ENCODE measurements at regions not wholly inside any gene's neighbourhood (a gene's known extent, or its start where the extent isn't known, plus 50 kb on each side); places are given as distances from the start of the nearest gene placed in this dataset.

DNA sequence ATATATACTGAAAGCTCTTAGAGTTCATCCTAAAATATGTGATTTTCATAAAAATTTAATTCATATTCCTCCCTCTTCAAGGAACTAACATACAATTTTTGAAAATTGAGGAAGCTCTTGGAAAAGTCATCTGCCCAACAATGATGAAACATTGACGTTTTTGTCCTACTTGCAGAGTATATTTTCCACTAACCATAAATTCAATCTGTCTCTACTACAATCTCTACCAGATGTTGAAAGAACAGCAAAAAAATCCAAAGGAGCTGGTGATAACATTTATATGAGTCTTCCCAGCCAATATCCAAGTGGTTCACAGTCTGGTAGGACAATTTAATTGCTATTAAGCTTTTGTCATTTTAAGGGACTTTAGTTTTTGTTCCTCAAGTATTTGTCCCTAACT is 81.1 kb upstream of the NR3C1 start:
- no peak for DNase-seq

DNA sequence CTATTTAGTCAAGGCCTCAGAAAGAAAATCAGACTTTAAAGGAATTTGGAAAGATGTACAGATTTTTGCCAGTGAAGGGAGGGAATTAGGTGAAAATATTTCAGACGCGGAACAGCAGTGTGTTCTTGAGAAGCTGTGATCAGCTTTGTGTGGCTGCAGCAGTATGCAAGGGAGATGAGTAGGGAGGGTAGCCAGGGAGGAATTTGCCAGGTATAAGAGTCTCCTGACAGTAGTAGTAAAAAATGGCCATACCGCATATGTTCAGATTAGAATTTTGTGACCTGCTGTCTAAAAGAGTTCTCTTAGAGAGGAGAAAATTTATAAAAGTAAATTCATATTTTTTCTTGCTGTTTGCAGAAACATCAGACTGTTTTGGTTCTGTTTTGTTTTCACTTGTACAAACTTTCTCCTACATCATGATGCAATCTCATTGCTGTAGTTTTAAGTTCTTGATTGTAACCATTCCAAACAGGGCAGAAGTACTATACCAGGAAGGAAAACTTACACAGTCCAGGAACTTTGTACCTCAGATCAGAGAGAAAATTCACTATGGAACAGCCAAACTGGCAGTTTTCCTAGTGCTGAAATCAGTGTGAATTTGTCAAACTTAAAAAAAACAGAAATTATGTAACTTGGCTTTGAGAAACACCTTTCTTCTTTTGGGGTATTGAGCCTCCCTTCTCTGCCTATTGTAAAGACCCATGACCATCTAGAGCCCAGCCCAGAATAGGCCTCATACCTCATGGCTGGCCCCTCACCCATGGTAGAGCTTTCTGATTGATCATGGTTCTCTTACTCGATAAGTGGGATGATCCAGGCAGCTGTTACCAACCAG is 78.4 kb upstream of the NR3C1 start:
- no peak for DNase-seq

DNA sequence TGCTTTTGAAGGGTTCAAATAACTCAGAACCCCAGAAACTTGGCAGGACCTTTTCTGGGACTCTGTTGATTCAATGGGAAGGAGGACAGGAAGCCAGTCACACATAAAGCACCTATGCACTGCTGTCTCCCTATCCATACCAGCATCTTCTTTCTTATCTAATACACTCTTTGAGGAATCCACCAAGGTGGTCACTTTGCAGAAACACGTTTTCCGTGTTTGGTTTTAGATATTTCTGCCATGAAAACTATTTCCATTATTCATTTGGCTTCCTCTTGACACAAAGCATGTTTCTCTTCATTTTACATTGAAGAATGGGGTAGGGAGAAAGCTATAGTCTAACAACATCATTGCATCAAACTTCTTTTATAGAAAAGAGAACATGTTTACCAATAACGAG is 76.5 kb upstream of the NR3C1 start:
- no peak for DNase-seq

DNA sequence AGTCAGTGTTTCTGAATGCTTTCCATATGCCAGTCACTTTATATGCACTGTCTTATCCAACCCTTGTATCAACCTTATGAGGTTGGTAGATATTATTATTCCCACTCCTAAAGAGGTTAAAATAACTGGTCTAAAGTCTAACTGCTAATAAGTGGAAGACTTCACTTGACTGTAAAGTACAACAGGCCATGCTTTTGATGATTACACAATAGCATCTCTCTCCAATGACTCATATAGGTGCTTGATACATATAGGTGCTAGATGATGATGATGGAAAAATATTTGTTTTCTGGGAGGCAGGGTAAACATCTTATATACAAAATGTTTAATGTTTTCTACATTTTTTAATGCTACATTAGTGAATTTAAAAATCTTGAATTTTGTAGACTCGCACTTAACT is 75.9 kb upstream of the NR3C1 start:
- no peak for DNase-seq

DNA sequence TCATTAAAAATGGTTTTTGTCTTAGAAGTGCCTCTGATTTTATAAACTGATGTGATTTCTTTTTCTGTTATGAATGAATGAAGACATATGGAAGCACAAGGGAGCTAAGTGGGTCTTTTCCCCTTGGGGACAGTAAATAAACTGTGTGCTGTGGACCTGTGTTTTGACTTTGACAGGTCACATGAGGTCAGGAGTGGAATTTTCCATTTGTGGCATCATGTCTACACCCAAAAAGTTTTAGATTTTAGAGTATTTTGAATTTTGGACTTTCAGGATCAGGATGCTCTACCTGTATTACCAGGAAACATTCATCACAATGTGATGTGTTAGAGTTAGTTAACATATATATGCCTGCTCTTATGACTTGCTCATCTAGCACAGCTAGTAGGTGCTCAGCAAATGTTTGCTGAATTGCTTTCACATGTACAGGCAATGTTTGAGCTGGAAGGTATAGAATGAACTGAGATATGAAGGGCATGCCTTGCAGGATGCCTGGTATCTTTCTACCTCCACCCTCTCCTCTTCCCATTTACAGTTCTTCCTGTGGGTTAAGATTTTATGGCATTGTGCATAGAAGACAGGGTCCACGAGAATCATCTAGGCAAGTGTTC is 73.2 kb upstream of the NR3C1 start:
- DNase-seq: no peak

DNA sequence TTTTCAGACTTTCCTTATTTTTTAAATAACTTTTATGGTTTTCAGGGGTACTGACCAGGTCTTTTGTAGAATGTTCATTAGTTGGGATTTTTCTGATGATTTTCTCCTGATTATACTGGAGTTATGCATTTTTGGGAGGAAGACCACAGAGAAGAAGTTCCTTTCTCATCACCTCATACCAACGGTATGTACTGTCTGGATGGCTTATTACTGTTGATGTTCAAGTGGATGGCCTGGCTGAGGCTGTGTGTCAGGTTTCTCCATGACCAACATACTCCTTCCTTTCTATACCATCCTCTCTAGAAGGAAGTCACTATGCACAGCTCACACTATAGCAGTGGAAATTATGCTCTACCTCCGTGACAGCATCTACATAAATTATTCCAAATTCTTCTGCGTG is 71.1 kb upstream of the NR3C1 start:
- DNase-seq: no peak

DNA sequence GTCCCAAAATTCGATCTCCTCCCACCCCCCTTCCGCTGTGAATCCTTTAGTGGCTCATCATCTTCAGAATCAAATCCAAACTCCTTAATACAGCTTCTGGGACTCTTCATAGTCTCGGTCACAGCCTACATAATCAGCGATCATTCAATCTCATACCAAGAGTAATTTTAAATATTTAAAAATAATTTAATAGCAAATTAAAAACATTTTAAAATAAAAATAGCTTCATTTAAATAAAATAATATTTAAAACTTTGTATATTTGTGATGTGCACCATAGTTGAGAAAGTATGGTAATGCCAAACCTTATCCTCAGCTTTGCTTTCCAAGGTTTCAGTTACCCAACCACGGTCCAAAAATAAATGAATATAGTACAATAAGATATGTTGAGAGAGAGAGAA is 70.0 kb upstream of the NR3C1 start:
- DNase-seq: no peak

DNA sequence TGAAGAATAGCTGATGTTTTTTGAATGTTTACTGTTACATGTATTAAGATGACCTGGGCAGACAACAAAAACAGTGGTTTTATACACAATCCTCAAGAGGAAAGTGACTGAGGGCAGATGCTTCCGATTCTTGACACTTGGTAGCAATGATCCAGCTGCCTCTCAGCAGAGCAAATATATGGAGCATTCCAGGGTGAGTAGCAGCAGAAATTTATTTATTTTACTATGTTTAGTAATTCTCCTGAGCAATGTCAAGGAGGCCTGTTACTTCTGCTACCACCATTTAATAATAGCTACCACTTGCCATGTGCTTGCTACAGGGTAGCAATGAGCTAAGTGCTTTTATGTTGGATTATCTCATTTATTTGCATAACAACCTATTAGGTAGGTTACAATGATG is 69.1 kb upstream of the NR3C1 start:
- no peak for DNase-seq

DNA sequence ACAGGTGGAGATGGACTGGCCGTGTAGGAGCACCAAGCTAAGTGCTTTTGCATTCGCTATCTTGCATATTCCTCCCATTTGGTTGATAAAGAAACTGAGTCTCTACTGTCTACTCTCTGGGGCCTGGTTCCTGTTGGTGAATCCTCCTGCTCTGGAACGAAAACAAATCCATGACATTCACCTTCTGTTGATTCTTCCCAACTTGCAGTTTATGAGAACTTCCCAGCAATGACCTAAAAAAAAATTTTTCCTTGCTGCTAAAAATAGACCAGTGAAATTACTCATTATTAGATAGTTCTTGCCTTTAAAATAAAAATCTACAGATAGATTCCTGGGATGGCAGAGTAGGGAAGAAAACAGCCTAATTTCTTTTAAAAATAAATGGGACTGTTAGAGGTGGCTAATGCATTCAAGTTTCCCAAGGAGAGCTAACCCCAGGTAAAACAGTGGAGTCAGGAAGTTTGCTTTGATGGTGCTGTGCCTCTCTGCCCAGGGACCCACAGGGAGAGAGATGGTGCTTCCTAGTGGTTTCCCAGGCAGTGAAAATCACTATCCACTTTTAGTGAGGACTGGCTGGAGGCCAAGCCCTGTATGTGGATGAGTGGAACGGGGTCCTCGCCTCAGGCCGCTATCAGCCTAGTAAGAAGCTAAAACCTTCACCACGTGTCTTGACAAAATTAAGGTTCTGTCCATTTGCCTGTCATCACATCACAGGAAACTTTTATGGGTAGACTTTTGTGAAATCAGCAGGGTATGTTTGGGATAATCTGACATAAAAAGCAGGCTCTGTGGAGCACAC is 68.4 kb upstream of the NR3C1 start:
- DNase-seq: no peak

DNA sequence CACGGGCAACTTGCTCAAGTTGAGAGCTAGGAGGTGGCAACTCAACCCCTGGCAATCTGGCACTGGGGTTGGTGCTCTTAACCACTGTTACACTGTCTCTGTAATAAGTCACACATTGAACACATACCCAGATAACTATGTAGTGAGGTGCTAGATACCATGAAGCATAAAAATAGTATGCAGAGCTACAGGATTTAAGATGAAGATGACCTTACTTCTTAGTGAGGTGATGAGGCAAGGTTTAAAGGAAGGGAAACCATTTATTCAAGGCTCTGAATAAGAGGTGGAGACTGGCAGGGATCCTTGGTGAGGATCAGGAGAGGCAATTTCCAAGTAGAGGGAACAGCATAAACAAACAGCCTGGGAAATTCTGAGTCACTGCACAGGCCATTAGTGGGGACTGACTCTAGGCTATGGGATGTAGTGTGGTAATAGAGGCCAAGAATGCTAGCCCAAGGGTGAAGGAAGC is 67.6 kb upstream of the NR3C1 start:
- no peak for DNase-seq

DNA sequence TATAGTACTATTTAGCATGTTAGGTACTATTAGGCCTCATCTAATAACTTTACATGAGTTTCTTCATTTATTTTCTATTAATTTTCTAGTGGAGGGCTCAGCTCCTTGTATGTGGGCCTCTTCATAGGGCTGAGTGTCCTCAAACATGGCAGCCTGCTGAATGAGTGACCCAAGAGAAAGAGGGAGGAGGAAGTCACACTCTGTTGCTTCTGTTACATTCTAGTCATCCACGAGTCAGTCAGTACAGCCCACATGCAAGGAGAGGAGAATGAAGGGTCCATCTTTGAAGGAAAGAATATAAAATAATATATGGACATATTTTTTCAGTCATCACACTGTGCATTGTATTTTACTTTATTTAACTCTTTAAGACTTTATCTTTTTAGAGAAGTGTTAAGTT is 66.6 kb upstream of the NR3C1 start:
- DNase-seq: no peak

DNA sequence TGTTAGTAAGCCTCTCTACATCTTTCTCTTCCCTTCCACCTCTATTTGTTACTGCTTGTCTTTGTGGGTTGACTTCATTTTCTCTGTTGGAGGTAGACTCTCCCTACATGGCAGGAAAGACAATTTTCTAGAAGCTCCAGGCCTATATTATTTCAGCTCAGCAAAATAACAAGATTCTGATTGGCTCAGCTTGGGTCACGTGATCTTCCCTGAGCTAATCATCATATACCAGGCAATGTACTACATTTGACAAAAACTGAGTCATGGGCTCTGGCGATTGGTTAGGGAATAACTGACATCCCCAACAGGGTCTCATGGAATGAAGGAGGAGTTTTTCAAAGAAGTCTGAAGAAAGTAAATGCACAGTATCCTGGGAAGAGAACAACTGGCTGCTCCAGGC is 65.6 kb upstream of the NR3C1 start:
- no peak for DNase-seq

DNA sequence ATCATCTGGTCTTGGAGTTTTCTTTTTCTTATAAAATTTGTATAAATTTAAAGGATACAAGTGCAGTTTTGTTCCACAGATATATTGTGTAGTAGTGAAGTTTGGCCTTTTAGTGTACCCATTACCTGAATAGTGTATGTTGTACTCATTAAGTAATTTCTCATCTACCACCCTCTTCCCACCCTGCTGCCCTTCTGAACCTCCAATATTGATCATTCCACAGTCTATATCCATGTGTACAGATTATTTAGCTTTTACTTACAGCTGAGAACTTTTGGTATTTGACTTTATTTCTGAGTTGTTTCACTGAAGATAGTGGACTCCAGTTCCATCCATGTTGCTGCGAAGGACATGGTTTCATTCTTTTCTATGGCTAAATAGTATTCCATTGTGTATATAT is 63.1 kb upstream of the NR3C1 start:
- no peak for DNase-seq

DNA sequence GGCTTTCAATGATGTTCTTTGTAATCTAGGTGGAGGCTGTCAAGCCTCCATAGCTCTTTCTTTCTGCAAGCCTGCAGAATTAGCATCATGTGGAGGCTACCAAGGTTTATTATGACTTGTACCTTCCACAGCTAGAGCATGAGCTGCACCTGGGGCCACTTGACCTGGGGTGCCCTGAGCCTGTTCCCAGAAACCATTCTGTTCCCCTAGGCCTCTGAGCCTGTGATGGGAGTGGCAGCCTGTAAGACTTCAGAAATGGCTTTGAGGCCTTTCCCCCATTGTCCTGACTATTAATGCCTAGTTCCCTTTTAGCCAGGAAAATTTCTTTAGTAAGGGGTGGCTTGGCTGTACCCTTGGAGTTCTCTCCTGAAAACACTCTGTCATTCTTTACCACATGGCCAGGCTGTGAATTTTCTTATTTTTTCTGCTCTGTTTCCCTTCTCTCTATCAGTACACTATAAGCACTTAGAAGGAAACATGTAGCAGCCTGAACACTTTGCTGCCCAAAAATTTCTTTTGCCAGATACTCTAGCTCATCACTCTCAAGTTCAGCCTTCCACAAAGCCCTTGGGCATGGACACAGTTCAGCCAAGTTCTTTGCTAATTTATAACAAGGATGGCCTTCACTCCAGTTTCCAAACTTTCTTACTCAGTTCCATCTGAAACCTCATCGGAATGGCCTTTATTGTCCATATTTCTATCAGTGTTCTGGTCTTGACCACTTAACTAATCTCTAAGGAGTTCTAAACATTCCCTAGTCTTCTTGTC is 61.4 kb upstream of the NR3C1 start:
- no peak for DNase-seq

DNA sequence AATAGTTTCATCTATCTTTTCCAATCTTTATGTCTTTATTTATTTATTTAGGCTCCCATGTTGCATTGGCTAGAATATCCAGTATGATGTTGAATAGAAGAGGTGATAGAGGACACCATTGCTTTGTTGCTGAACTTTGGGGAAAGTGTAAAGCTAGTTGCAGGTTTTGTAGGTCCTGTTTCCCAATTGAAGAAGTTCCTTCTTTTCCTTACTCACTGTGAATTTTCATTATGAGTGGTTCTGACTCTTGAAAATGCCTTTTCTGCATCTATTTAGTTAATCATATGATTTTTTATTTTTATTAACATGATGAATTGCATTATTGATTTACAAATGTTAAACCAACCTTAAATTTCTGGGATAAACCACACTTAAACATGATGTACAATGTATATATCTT is 58.9 kb upstream of the NR3C1 start:
- DNase-seq: no peak

DNA sequence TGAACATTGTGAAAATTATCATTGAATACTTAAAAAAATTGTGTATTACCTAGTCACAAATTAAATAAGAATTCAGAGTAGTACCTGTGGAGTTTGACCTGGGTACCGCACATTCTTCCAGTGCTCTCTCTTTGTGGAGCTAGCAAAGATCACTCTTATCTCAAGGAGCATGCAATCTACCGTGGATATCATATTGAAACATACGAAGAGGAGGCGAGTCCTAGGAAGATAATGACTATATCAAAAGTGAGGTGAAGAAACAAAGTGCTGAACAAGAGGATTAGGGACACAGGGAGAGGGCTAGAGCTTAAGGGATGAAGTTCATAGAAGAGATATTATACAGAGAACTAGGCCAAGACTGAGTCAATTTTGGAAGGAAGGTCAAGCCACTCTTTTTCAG is 55.9 kb upstream of the NR3C1 start:
- no peak for DNase-seq

DNA sequence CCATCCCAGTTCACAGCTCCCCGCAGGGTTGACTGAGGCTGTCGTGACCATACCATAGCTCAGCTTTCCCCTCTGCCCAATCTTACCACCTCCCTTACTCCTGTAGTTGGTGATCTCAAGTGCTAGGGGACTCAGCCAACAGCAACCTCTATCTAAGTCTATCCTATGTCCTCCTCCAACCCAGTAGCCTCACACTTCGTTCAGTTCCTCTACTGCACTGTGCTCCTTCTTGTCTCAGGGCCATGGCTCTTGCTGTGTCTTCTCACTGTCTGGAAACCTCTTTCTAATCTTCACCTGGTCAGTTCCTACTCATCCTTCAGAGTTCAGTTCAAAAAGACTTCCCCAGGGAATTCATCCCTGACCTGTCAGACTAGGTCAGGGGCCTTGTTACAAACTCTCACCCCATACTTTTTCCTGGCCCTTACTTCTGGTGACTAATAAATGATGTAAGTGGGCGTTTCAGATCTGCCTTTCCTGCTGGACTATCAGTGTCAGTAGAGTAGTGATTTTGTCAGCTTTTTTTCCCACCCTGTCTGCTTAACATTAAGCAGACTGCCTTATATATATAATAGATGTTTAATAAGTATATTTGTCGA is 53.6 kb upstream of the NR3C1 start:
- no peak for DNase-seq

DNA sequence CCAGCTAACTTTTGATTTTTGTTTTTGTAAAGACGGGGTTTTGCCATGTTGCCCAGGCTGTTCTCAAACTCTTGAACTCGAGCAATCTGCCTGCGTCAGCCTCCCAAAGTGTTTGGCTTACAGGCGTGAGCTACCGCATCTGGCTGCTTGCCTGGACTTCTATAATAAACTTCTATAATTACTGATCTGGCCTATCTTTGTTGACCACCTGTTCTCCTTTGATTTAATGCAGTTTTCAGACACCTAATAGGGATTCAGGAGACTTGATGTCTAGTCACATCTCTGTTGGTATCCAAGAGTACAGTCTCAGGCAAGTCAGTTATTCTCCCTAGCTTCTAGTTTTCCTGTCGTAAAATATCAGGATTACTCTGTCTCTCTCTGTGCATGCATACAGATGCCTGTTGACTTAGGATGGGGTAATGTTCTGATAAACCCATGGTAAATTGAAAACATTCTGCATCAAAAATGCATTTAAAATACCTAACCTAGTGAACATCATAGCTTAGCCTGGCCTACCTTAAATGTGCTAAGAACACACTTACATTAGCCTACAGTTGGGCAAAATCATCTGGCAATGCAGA is 51.5 kb upstream of the NR3C1 start:
- DNase-seq: no peak

DNA sequence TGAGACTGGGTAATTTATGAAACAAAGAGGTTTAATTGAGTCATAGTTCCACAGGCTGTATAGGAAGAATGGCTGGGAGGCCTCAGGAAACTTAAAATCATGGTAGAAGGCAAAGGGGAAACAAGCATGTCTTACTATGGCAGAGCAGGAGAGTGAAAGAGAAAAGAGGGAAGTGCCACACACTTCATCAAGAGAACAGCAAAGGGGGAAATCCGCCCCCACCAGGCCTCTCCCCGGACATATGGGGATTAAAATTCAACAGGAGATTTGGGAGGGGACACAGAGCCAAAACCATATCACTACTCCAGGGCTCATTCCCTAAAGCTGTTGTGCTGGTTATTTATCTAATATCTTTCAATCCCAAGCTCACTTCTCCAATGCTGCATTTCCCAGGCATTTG is 50.2 kb upstream of the NR3C1 start:
- no peak for DNase-seq

Measured in midbrain (tissue), 1 donor.